ENCODE measurements at regions not wholly inside any gene's neighbourhood (a gene's known extent, or its start where the extent isn't known, plus 50 kb on each side); places are given as distances from the start of the nearest gene placed in this dataset.

DNA sequence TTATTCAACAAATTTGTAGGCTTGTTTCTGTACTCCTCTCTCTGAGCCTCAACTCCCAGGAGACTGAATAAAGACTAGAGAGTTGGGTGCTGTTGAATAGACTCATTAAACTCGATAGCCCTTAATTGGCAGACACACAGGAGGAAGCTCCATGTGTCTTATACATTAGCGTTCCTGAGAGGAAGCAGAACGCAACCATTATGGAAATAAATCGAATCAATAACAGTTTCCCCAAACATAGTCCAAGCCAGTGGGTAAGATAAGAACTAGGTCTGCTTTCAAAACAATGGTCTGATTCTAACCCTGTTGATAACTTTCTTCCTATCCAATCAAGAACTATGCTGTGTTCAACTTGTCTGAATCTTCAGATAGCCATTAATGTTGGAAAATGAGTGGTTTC lies 118.1 kb upstream of the FNDC3A start (continued):
- TF ChIP-seq, protein P1, sequence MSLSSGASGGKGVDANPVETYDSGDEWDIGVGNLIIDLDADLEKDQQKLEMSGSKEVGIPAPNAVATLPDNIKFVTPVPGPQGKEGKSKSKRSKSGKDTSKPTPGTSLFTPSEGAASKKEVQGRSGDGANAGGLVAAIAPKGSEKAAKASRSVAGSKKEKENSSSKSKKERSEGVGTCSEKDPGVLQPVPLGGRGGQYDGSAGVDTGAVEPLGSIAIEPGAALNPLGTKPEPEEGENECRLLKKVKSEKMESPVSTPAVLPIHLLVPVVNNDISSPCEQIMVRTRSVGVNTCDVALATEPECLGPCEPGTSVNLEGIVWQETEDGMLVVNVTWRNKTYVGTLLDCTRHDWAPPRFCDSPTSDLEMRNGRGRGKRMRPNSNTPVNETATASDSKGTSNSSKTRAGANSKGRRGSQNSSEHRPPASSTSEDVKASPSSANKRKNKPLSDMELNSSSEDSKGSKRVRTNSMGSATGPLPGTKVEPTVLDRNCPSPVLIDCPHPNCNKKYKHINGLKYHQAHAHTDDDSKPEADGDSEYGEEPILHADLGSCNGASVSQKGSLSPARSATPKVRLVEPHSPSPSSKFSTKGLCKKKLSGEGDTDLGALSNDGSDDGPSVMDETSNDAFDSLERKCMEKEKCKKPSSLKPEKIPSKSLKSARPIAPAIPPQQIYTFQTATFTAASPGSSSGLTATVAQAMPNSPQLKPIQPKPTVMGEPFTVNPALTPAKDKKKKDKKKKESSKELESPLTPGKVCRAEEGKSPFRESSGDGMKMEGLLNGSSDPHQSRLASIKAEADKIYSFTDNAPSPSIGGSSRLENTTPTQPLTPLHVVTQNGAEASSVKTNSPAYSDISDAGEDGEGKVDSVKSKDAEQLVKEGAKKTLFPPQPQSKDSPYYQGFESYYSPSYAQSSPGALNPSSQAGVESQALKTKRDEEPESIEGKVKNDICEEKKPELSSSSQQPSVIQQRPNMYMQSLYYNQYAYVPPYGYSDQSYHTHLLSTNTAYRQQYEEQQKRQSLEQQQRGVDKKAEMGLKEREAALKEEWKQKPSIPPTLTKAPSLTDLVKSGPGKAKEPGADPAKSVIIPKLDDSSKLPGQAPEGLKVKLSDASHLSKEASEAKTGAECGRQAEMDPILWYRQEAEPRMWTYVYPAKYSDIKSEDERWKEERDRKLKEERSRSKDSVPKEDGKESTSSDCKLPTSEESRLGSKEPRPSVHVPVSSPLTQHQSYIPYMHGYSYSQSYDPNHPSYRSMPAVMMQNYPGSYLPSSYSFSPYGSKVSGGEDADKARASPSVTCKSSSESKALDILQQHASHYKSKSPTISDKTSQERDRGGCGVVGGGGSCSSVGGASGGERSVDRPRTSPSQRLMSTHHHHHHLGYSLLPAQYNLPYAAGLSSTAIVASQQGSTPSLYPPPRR (CRISPR knock-in tag; IDR thresholded peaks at IDR 0.05; ENCODE audit: borderline replicate concordance) = no peak
- TF ChIP-seq ZNF146 (CRISPR knock-in tag; IDR thresholded peaks at IDR 0.05; ENCODE audit: unreplicated experiment) = no peak

DNA sequence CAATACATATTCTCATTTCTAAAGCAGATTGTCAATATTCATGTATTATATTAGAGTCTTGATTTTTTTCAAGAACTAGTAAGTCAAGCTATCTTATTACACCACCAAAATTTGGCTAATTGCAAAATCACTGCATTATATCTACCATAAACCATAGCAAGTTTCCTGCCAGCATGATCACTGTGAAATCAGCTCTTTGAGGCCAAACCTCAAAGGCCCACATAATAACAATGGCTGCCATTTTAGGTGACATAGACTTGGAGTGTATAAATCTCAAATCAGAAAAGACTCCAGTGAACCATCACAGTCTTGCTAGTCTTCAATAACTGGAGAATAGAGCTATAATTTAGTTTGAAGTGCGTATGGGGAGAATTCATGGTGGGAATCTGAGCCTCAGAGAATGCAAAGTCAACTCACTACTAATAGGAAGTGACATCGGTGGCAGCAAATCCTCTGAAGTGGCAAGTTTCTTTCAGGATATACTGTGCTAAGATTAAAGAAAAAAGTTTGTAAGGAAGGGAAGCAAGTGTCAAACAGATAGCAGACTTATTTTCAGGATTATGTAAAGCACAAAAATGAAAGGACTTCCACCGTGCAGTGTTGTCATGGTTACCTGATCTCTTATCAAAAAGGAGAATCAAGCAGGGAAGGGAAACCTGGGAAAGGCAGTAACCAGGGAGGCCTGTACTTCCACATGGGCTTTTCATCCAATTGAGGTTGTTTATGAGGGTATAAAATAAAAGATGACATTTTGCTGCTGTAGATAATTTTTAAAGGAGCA lies 117.4 kb upstream of the FNDC3A start:
- no peaks in the 10 kb centered on the region; a peak in 1 of 5 replicates for H3K27me3 ChIP-seq (ENCODE audit: control insufficient read depth in 2 of 2, insufficient read depth in 2 of 2, low read length in 2 of 2)
- ATAC-seq (no peak), FAIRE-seq (peak; percentile 26), DNase-seq (ENCODE audit: extremely low read depth in 1 of 4, low spot score in 3 of 4) (peak in 1 of 4 experiments; percentile 3)
- intact Hi-C loops (cut with micrococcal nuclease) (no loop called here), in situ Hi-C loops (cut with MboI) (no loop called here)
- no peak overlapping the region for H3K27ac ChIP-seq (ENCODE audit: extremely low read depth, low read depth, low read length)
- CTCF ChIA-PET (ENCODE audit: low intra/inter-chr PET ratio) = no interaction called here
- no peaks in the 10 kb centered on the region for H3K79me2 ChIP-seq (ENCODE audit: control insufficient read depth, insufficient read depth, low read length)
- no peaks in the 10 kb centered on the region for H4K20me1 ChIP-seq (replicated peaks; ENCODE audit: control insufficient read depth, insufficient read depth, low read length)
- H2AFZ ChIP-seq (ENCODE audit: low read depth, low read length) = peak overlapping the region; percentile 19; the same call in 1 of the 2 replicates
- no TSS peak for BruUV-seq (replicated peaks)
- H3K9me3 ChIP-seq (replicated peaks; ENCODE audit: control insufficient read depth, insufficient read depth, low read depth, low read length) = no peaks in the 10 kb centered on the region
- H3K9ac ChIP-seq (ENCODE audit: insufficient read depth in 1 of 2, low read depth in 2 of 2, low read length in 2 of 2) = no peak overlapping the region
- H3K4me1 ChIP-seq (replicated peaks in 1 of 2; ENCODE audit: control insufficient read depth in 2 of 2, insufficient read depth in 2 of 2, low read length in 2 of 2) = no peaks in the 10 kb centered on the region; a peak in 1 of 5 replicates
- H3K4me3 ChIP-seq = no peak overlapping the region
- peak overlapping the region; percentile 25; the same call in 1 of the 2 replicates for H3K4me2 ChIP-seq (ENCODE audit: insufficient read depth, low read length)
- peak in 1 of 2 experiments; percentile 41; a peak in 1 of 4 replicates for TF ChIP-seq CSDE1 (IDR thresholded peaks at IDR 0.05)
- TF ChIP-seq ZNF444 (CRISPR knock-in tag; IDR thresholded peaks at IDR 0.05) = no peak
- TF ChIP-seq RFX1 (IDR thresholded peaks at IDR 0.05) = peak; percentile 92
- no peaks in the 10 kb centered on the region for H3K9me1 ChIP-seq (ENCODE audit: control insufficient read depth, insufficient read depth, low read length)
- 5% methylated on average over 3 of the region's 3 CpGs for WGBS (ENCODE audit: insufficient coverage, low coverage, missing lambda C conversion rate)
- H3K36me3 ChIP-seq (ENCODE audit: control insufficient read depth, insufficient read depth, low read length) = no peaks in the 10 kb centered on the region
- POLR2A ChIA-PET = interaction anchor here (0.5 kb wide), 1 partner anchor 436 kb away, joined by 3 read pairs; no protein-coding TSS in a partner anchor

Data from K562 (cell line).